ENCODE measurements at regions not wholly inside any gene's neighbourhood (a gene's known extent, or its start where the extent isn't known, plus 50 kb on each side); places are given as distances from the start of the nearest gene placed in this dataset.
"Not testable (repeated sequence)": the region's sequence is repeated elsewhere in the genome, so short reads cannot be mapped to it uniquely, and the experiment has no call there.

DNA sequence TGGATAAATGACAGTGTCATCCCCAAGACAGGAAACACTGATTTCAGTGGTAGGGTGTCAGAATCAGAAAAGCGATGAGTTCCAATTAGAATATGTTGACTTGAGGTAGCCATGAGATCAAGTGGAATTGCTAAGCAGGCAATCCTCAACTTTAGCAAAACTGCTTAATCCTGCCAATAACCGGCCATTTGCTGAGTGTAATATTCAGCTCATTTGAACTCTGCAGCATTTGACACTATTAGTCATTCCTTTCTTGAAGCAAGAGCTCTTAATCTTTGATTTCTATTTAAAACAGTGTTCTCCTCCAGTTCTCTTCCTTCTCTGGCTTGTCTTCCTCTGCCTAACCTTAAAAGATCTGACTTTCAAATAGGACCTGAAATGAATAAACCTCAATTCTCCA is 68.7 kb upstream of the DCLK2 start:
- TF ChIP-seq EZH2 (IDR thresholded peaks at IDR 0.05; ENCODE audit: low read depth) = no peak
- no TSS peak for BruUV-seq (replicated peaks)
- no peak overlapping the region for H2AFZ ChIP-seq
- no peaks in the 10 kb centered on the region for H4K20me1 ChIP-seq (ENCODE audit: insufficient read depth)
- H3K9me3 ChIP-seq (ENCODE audit: insufficient read depth, low read depth) = no peaks in the 10 kb centered on the region
- no peak overlapping the region for H3K4me3 ChIP-seq
- no peaks in the 10 kb centered on the region for H3K9me2 ChIP-seq (ENCODE audit: insufficient read depth)
- POLR2A ChIA-PET (ENCODE audit: unreplicated experiment) = interaction anchor here (0.6 kb wide), 1 partner anchor 752 kb away, joined by 5 read pairs; no protein-coding TSS in a partner anchor
- H3K36me3 ChIP-seq (ENCODE audit: low read depth) = no peaks in the 10 kb centered on the region
- no peak overlapping the region for H3K4me2 ChIP-seq
- CTCF ChIA-PET = no interaction called here
- H3K4me1 ChIP-seq (replicated peaks; ENCODE audit: insufficient read depth) = no peaks in the 10 kb centered on the region
- intact Hi-C loops (cut with micrococcal nuclease; ENCODE audit: unreplicated experiment) = no loop called here
- H3K27ac ChIP-seq = no peak overlapping the region
- H3F3A ChIP-seq (ENCODE audit: insufficient read depth, low read depth) = no peaks in the 10 kb centered on the region
- no peak for DNase-seq
- no peaks in the 10 kb centered on the region for H3K27me3 ChIP-seq (ENCODE audit: insufficient read depth, low read depth)
- H3K79me2 ChIP-seq (ENCODE audit: low read depth) = no peaks in the 10 kb centered on the region

DNA sequence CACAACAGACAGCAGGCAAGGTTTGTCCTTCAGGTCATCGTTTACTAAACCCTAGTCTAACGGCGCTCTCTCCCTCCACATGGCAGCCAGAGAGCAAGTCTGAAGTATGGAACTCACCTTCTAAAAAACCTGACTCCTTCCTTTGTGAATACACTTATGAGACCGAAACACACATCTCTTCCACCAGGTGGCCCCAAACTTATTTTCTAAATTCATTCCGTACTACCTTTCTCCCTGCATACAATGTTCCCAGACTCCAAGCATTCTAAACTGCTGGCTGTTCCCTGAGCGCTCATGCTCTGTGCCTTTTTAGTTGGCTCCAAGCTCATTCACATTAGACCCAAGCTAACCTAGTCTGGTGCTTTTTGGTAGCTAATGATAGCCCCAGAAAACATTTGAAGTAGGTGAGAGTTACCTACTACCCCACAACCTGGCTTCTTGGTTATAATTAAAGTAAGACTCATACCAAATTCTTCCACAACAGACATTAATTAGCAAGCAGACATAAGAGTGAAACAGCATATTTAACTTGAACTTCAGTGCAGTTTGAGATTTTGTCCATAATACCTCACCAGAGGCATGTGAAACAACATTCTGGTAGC is 67.6 kb upstream of the DCLK2 start:
- Histone ChIP-seq H3K4me2 (no peak overlapping the region), H3K79me2 (ENCODE audit: low read depth) (no peaks in the 10 kb centered on the region), H3K9me2 (ENCODE audit: insufficient read depth) (no peaks in the 10 kb centered on the region), H3K27ac (no peak overlapping the region), H3K4me1 (replicated peaks; ENCODE audit: insufficient read depth) (no peaks in the 10 kb centered on the region), H3K36me3 (ENCODE audit: low read depth) (no peaks in the 10 kb centered on the region), H4K20me1 (ENCODE audit: insufficient read depth) (no peaks in the 10 kb centered on the region), H3F3A (ENCODE audit: insufficient read depth, low read depth) (no peaks in the 10 kb centered on the region), H3K27me3 (ENCODE audit: insufficient read depth, low read depth) (no peaks in the 10 kb centered on the region), H2AFZ (no peak overlapping the region), H3K4me3 (no peak overlapping the region), H3K9me3 (ENCODE audit: insufficient read depth, low read depth) (no peaks in the 10 kb centered on the region)
- CTCF ChIA-PET = interaction anchor here (1.0 to 1.1 kb wide), 2 partner anchors 199 to 856 kb away, joined by 3 to 4 read pairs; no protein-coding TSS in a partner anchor
- intact Hi-C loops (cut with micrococcal nuclease; ENCODE audit: unreplicated experiment) = loop anchor here (1.0 to 2.0 kb wide), 2 partner anchors 198 to 233 kb away; no protein-coding TSS in a partner anchor
- peak in 1 of 2 experiments; percentile 20 for DNase-seq
- BruUV-seq (replicated peaks) = no TSS peak
- TF ChIP-seq EZH2 (IDR thresholded peaks at IDR 0.05; ENCODE audit: low read depth) = no peak
- TF ChIP-seq, protein P1, sequence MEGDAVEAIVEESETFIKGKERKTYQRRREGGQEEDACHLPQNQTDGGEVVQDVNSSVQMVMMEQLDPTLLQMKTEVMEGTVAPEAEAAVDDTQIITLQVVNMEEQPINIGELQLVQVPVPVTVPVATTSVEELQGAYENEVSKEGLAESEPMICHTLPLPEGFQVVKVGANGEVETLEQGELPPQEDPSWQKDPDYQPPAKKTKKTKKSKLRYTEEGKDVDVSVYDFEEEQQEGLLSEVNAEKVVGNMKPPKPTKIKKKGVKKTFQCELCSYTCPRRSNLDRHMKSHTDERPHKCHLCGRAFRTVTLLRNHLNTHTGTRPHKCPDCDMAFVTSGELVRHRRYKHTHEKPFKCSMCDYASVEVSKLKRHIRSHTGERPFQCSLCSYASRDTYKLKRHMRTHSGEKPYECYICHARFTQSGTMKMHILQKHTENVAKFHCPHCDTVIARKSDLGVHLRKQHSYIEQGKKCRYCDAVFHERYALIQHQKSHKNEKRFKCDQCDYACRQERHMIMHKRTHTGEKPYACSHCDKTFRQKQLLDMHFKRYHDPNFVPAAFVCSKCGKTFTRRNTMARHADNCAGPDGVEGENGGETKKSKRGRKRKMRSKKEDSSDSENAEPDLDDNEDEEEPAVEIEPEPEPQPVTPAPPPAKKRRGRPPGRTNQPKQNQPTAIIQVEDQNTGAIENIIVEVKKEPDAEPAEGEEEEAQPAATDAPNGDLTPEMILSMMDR (conservative IDR thresholded peaks at IDR 0.05) = peak; percentile 60
- POLR2A ChIA-PET (ENCODE audit: unreplicated experiment) = no interaction called here

DNA sequence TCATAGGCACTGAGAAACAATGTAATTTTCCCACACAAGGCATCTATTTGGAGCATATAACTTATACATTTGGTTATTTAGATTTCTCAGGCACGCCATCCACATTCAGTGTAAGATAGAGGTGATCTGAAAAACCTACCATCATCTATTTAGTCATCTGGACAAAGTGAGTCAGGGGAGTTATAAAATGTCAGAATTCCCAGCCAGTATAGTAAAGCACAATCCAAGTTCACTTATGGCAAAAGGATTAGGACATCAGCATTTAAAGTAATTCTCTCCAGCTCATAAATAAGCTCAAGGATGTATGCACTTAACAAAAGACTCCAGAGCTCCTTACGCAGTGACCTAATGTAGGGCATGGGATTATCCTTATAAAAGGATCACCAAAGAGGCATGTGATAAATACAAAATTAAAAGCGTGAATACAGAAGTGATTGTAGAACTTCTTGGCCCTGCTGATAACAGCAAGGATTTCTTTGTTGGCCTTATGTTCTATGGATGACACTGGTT is 65.3 kb upstream of the DCLK2 start:
- ChIA-PET POLR2A (ENCODE audit: unreplicated experiment) (no interaction called here), CTCF (no interaction called here)
- no peaks in the 10 kb centered on the region for H3K9me3 ChIP-seq (ENCODE audit: insufficient read depth, low read depth)
- no peak overlapping the region for H3K4me3 ChIP-seq
- H3K36me3 ChIP-seq (ENCODE audit: low read depth) = no peaks in the 10 kb centered on the region
- no TSS peak for BruUV-seq (replicated peaks)
- H2AFZ ChIP-seq = no peak overlapping the region
- H3K9me2 ChIP-seq (ENCODE audit: insufficient read depth) = no peaks in the 10 kb centered on the region
- H3K4me1 ChIP-seq (replicated peaks; ENCODE audit: insufficient read depth) = no peaks in the 10 kb centered on the region
- H3K27ac ChIP-seq = no peak overlapping the region
- TF ChIP-seq, protein P1 (conservative IDR thresholded peaks at IDR 0.05) = no peak
- TF ChIP-seq EZH2 (IDR thresholded peaks at IDR 0.05; ENCODE audit: low read depth) = no peak
- no peaks in the 10 kb centered on the region for H3F3A ChIP-seq (ENCODE audit: insufficient read depth, low read depth)
- intact Hi-C loops (cut with micrococcal nuclease; ENCODE audit: unreplicated experiment) = no loop called here
- H3K4me2 ChIP-seq = no peak overlapping the region
- DNase-seq = no peak
- H3K79me2 ChIP-seq (ENCODE audit: low read depth) = no peaks in the 10 kb centered on the region
- H4K20me1 ChIP-seq (ENCODE audit: insufficient read depth) = no peaks in the 10 kb centered on the region
- no peaks in the 10 kb centered on the region for H3K27me3 ChIP-seq (ENCODE audit: insufficient read depth, low read depth)

DNA sequence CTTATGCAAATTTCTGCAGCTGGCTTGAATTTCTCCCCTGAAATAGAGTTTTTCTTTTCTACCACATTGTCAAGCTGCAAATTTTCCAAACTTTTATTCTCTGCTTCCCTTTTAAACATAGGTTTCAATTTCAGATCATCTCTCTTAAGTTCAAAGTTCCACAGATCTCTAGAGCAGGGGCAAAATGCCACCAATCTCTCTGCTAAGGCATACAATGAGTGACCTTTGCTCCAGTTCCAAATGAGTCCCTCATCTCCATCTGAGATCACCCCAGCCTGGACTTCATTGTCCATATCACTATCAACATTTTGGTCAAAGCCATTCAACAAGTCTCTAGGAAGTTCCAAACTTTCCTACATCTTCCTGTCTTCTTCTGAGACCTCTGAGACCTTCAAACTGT is 62.3 kb upstream of the DCLK2 start:
- H3K27me3 ChIP-seq (ENCODE audit: insufficient read depth, low read depth); BruUV-seq (replicated peaks); H3K27ac ChIP-seq; H3K4me2 ChIP-seq; H3K4me1 ChIP-seq (replicated peaks; ENCODE audit: insufficient read depth); CTCF ChIA-PET; H3F3A ChIP-seq (ENCODE audit: insufficient read depth, low read depth); intact Hi-C loops (cut with micrococcal nuclease; ENCODE audit: unreplicated experiment); H3K4me3 ChIP-seq; DNase-seq; H4K20me1 ChIP-seq (ENCODE audit: insufficient read depth); H3K9me2 ChIP-seq (ENCODE audit: insufficient read depth); H3K36me3 ChIP-seq (ENCODE audit: low read depth); POLR2A ChIA-PET (ENCODE audit: unreplicated experiment); H2AFZ ChIP-seq; H3K9me3 ChIP-seq (ENCODE audit: insufficient read depth, low read depth); H3K79me2 ChIP-seq (ENCODE audit: low read depth): not testable (repeated sequence)

DNA sequence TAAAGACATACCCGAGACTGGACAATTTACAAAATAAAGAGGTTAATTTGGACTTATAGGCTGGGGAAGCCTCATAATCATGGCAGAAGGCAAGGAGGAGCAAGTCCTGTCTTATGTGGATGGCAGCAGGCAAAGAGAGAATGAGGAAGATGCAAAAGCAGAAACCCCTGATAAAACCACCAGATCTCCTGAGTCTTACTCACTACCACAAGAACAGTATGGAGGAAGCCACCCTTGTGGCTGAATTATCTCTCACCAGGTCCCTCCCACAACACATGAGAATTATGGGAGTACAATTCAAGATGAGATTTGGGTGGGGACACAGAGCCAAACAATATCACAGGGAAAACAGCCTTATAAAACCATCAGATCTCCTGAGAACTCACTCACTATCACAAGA is 61.6 kb upstream of the DCLK2 start:
- H3K36me3 ChIP-seq (ENCODE audit: low read depth); H3K27ac ChIP-seq; CTCF ChIA-PET; H3K79me2 ChIP-seq (ENCODE audit: low read depth); H3K27me3 ChIP-seq (ENCODE audit: insufficient read depth, low read depth); H3K4me2 ChIP-seq; H3K9me2 ChIP-seq (ENCODE audit: insufficient read depth); DNase-seq; H2AFZ ChIP-seq; intact Hi-C loops (cut with micrococcal nuclease; ENCODE audit: unreplicated experiment); BruUV-seq (replicated peaks); H3K9me3 ChIP-seq (ENCODE audit: insufficient read depth, low read depth); H4K20me1 ChIP-seq (ENCODE audit: insufficient read depth); H3K4me1 ChIP-seq (replicated peaks; ENCODE audit: insufficient read depth); POLR2A ChIA-PET (ENCODE audit: unreplicated experiment); H3F3A ChIP-seq (ENCODE audit: insufficient read depth, low read depth); H3K4me3 ChIP-seq: not testable (repeated sequence)
